Muscle layer of duodenum (tissue), 2 donors: ENCODE measurements at regions not wholly inside any gene's neighbourhood (a gene's known extent, or its start where the extent isn't known, plus 50 kb on each side); places are given as distances from the start of the nearest gene placed in this dataset.

Source experiments
- H3K27ac ChIP-seq: one replicate; pipeline ENCODE4 v1.7.0; 2013; ENCODE audit warnings: mild to moderate bottlenecking, low read length
- H3K27me3 ChIP-seq: one replicate; pipeline ENCODE4 v1.7.0; 2013; ENCODE audit warnings: low read depth, mild to moderate bottlenecking, control low read depth, low read length
- H3K36me3 ChIP-seq, 2 donors: one replicate each; pipeline ENCODE4 v1.7.0; 2013; ENCODE audit warnings: low read length in 2 of 2, control low read depth in 1 of 2, mild to moderate bottlenecking in 1 of 2; ENCODE audit not compliant: insufficient read depth in 2 of 2, control insufficient read depth in 1 of 2
- H3K4me1 ChIP-seq, 2 donors: one replicate each; pipeline ENCODE4 v1.7.0; 2013; ENCODE audit warnings: low read length in 2 of 2, mild to moderate bottlenecking in 2 of 2, control low read depth in 1 of 2, moderate library complexity in 1 of 2; ENCODE audit not compliant: insufficient read depth in 2 of 2, control insufficient read depth in 1 of 2
- H3K4me3 ChIP-seq, 2 donors: one replicate each; pipeline ENCODE4 v1.7.0; 2013; ENCODE audit warnings: low read length in 2 of 2, low read depth in 1 of 2, mild to moderate bottlenecking in 1 of 2
- H3K9me3 ChIP-seq, 2 donors: one replicate each; pipeline ENCODE4 v1.7.0; 2013; ENCODE audit warnings: low read length in 2 of 2, control low read depth in 1 of 2, mild to moderate bottlenecking in 1 of 2; ENCODE audit not compliant: control insufficient read depth in 1 of 2
- donor health status: healthy.

DNA sequence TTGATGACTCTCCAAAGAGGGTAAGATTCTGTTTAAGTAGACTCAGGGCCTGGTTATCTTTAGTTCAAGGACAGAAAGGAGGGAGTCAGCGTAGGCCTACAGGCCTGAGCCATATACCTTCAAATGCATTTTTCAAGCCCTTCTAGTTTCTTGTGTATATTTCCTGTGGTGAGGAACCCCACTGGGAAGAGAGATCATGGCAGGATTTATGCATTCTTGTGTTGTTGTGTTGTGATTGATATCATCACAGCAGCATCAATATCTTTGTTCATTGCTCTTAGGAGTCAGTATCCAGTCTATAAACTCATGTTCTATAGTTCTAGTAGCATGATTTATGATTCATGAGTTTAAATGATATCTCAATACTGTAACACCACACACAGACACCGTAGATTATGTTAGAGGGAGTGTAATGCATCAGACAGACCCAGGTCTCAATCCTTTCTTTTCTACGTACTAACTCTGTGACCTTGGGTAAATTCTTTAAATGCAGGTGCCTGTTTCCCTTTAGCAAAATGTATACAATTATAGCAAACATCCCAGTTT lies 427.5 kb downstream of the PDCD6IP start:
- H3K36me3 ChIP-seq: no peaks in the 10 kb centered on the region
- H3K4me3 ChIP-seq: no peak overlapping the region
- H3K27me3 ChIP-seq: no peaks in the 10 kb centered on the region
- no peaks in the 10 kb centered on the region for H3K9me3 ChIP-seq
- H3K4me1 ChIP-seq: no peaks in the 10 kb centered on the region
- no peak overlapping the region for H3K27ac ChIP-seq

DNA sequence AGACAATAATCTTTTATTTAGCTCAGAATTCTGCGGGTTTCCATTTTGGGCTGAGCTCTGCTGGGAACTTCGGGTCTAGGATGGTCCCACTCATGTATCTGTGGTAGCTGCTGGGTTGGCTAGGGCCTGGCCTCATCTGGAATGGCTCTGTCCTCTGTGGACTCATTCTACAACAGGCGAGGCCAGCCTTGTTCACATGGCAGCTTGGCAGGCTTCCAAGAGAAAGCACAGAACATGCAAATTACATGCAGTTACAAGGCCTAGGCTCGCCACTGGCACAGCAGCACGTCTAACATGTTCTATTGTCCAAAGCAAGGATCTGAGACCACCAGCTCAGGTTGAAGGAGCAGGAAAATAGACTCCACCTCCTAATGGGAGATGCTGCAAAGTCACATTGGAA lies 431.4 kb downstream of the PDCD6IP start:
- Histone ChIP-seq H3K36me3 (no peaks in the 10 kb centered on the region), H3K27ac (no peak overlapping the region), H3K4me1 (no peaks in the 10 kb centered on the region), H3K9me3 (no peaks in the 10 kb centered on the region), H3K4me3 (no peak overlapping the region), H3K27me3 (no peaks in the 10 kb centered on the region)

DNA sequence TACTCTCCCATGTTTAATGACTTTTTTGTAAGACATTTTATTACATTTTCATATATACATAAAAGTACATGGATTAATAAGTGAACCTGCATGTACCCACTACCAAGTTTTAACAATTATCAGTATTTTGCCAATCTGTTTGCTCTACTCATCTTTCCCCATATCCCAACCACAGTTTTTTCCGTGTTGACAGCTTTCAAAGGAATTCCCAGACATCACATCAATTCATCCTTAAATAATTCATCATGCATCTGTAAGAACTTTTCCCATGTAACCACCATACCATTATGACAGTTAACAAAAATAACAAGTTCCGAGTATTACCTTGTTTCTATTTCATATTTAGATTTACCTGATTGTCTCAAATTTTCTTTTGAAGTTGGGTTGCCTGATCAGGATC lies 436.7 kb downstream of the PDCD6IP start:
- H3K27ac ChIP-seq: no peak overlapping the region
- H3K27me3 ChIP-seq: no peaks in the 10 kb centered on the region
- H3K4me1 ChIP-seq: no peaks in the 10 kb centered on the region
- no peaks in the 10 kb centered on the region for H3K36me3 ChIP-seq
- no peak overlapping the region for H3K4me3 ChIP-seq
- H3K9me3 ChIP-seq: no peaks in the 10 kb centered on the region

DNA sequence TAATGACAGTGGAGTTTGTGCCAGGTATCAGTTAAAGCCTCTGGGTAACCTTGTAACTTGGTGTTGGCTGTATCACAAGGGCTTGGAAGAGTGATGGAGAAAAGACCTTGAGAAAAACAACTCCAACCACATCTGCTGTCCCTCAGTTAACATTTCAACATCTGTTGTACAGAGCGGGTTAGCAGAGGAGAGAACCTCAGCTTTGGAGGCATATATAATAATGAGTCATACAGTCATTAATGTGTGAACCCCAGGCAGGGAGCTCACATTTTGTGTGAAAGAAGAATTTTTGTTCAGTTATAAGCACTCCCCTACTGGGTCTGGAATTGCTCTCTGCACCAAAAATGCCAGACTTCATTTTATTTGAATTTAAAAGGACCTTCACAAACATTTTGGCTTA lies 439.5 kb downstream of the PDCD6IP start:
- Histone ChIP-seq H3K4me3 (no peak overlapping the region), H3K9me3 (no peaks in the 10 kb centered on the region), H3K36me3 (no peaks in the 10 kb centered on the region), H3K27ac (no peak overlapping the region), H3K27me3 (no peaks in the 10 kb centered on the region), H3K4me1 (no peaks in the 10 kb centered on the region)

DNA sequence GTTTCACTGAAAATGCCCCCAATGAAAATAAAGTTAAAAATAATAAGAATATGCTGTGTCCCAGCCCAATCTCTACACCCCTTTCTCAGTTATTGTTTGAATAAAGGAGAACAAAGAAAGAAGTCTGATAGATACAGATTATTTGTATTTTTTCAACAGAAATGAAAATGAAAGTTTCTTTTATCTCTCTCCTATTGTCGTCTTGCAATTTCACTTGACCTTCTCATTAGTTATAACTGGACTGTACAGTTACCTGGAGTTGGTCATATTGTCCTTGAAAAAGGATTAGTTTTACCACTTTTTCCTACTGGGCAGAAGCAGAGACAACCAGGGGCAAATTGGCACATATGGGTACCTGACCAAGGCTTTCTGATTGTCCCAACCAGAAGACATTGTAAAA lies 440.0 kb downstream of the PDCD6IP start:
- no peaks in the 10 kb centered on the region for H3K36me3 ChIP-seq
- H3K4me1 ChIP-seq: no peaks in the 10 kb centered on the region
- H3K4me3 ChIP-seq: no peak overlapping the region
- no peaks in the 10 kb centered on the region for H3K9me3 ChIP-seq
- no peaks in the 10 kb centered on the region for H3K27me3 ChIP-seq
- H3K27ac ChIP-seq: no peak overlapping the region

DNA sequence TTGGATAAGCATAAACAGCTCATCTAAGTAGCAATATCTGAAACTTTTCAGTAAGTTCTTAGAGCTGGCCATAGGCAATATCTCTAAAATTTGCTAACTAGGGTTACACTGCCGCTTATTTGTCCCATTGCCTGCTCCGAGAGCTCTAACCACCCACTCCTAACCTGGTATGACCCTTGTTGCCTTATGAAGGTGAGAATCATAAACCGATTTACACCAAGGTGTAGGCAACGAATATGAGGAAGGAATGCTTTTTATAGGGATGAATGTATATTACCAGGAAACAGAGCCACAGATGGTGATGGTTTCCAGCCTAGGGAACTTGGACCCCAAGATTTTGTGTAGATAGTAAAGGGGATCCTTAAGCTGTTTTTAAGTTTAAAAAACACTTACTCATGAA lies 440.9 kb downstream of the PDCD6IP start:
- Histone ChIP-seq H3K9me3 (no peaks in the 10 kb centered on the region), H3K4me1 (no peaks in the 10 kb centered on the region), H3K27ac (no peak overlapping the region), H3K36me3 (no peaks in the 10 kb centered on the region), H3K27me3 (no peaks in the 10 kb centered on the region), H3K4me3 (no peak overlapping the region)

DNA sequence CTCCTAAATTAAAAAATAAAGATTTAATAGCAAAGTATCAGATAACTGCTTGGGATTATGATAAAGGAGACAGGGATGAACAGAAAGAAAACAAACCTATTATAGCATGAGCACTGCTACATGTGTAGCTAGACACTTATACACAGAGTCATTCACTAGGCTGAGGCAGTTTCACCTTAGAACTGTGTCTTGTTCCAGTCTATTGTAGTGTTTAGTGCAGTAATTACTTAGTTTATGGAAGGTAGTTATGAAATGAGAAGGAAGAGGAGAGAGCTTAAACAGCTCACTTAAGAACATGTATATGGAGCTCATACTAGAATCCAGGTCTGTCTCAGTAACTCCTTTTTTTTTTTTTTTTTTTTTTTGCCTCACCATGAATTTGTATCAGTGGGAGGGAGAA lies 441.4 kb downstream of the PDCD6IP start:
- no peak overlapping the region for H3K27ac ChIP-seq
- no peaks in the 10 kb centered on the region for H3K36me3 ChIP-seq
- H3K9me3 ChIP-seq: no peaks in the 10 kb centered on the region
- H3K4me1 ChIP-seq: no peaks in the 10 kb centered on the region
- no peaks in the 10 kb centered on the region for H3K27me3 ChIP-seq
- no peak overlapping the region for H3K4me3 ChIP-seq

DNA sequence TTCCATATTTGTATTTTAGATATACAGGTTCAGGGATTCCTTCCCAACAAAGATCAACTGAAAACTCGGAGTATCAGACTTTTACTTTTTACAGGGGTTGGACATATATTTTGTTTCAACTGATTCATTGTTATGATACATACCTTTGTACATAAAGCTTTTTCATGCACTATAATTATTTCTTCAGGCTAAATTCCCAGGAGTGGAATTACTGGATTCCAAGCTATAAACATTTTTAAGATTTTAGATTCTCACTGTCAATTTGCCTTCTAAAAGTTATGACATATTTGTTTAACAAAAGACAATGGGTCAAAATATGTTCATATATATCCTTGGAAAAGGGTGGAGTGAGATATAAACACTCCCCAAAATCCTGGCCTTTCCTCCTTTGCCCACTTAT lies 449.0 kb downstream of the PDCD6IP start:
- no peaks in the 10 kb centered on the region for H3K4me1 ChIP-seq
- no peaks in the 10 kb centered on the region for H3K27me3 ChIP-seq
- no peak overlapping the region for H3K27ac ChIP-seq
- H3K4me3 ChIP-seq: no peak overlapping the region
- H3K36me3 ChIP-seq: no peaks in the 10 kb centered on the region
- H3K9me3 ChIP-seq: no peaks in the 10 kb centered on the region

DNA sequence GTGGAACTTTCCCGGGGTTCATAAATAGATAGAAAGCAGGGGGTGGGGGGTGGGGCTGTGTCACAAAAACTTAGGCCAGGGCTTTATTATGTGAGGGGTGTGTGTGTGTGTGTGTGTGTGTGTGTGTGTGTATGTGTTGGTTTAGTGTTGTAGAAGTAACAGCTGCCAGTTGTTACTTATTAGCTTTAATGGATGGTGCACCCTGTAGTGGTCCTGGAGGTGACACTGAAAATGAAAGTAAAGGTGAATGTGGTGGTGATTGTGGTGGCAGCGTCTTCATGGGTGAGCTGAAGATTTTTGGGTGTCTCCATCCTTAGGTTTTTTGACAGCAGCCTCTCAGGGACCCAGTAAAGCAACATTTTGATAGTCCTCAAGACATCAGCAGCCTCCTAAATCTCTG lies 449.9 kb downstream of the PDCD6IP start:
- Histone ChIP-seq H3K4me3 (no peak overlapping the region), H3K9me3 (no peaks in the 10 kb centered on the region), H3K36me3 (no peaks in the 10 kb centered on the region), H3K4me1 (no peaks in the 10 kb centered on the region), H3K27ac (no peak overlapping the region), H3K27me3 (no peaks in the 10 kb centered on the region)

DNA sequence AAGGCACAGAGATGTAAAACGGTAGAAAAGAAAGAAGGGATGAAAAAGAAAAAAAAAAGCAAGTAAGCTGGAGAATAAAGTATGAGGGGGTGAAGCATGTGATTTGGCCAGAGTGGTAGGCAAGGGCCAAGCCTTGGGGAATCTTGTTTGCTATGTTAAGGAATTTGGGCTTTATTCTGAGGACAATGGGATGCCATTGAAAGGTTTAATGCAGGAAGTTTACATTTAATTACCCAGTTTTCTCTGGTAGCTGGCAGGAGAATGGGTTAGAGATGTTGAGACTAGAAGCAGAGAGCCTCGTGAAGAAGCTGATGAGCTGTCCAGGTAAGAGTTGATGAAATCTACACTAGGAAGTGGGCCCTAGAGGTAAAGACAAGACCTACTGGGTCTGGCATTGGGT lies 455.9 kb downstream of the PDCD6IP start:
- no peaks in the 10 kb centered on the region for H3K4me1 ChIP-seq
- H3K9me3 ChIP-seq: no peaks in the 10 kb centered on the region
- no peaks in the 10 kb centered on the region for H3K27me3 ChIP-seq
- H3K36me3 ChIP-seq: no peaks in the 10 kb centered on the region
- H3K27ac ChIP-seq: no peak overlapping the region
- no peak overlapping the region for H3K4me3 ChIP-seq

DNA sequence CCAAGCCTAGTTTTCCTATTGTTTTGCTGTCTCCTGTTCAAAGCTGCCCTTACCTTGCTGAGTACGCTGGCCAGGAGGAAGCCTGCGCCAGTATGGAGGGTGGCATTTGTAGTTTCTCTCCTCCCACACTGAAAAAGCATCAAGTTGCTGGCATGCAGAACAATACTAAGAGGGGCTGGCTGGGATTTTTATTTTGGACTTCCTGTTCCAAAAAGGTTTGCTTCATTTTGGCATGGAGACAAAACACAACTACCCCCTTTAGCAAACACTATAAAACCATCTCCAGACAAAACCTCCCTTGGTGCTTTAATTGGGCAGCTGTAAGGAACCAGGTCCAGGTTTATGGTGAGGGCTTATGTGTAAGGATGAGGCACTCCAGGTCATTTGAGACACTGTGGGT lies 457.6 kb downstream of the PDCD6IP start:
- no peak overlapping the region for H3K27ac ChIP-seq

DNA sequence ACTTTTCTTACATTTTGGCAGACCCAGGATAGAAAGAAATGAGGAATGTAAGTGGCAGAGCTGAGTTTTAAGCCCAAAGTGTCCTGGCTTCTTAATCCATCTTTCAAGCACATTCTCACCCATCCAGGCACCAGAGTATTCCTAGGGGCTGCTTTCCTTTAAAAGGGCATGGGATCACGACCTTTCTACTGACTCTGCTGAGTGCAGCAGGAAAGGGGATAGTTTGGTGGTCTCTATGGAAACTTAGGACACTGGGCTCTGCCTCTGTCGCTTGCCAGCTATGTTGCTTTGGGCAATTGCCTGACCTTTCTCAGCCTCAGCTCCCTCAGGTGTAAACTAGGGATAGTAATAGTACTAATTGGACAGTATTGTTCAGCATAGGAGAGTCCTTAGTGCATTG lies 458.4 kb downstream of the PDCD6IP start:
- H3K4me1 ChIP-seq: no peaks in the 10 kb centered on the region
- no peaks in the 10 kb centered on the region for H3K9me3 ChIP-seq
- no peak overlapping the region for H3K4me3 ChIP-seq
- no peaks in the 10 kb centered on the region for H3K27me3 ChIP-seq
- H3K27ac ChIP-seq: no peak overlapping the region
- H3K36me3 ChIP-seq: no peaks in the 10 kb centered on the region

More for the DNA sequence above, 457.6 kb downstream of the PDCD6IP start:
- Histone ChIP-seq H3K27me3 (no peaks in the 10 kb centered on the region), H3K36me3 (no peaks in the 10 kb centered on the region), H3K4me3 (no peak overlapping the region), H3K4me1 (no peaks in the 10 kb centered on the region), H3K9me3 (no peaks in the 10 kb centered on the region)
